SH-SY5Y (cell line): ENCODE measurements at regions not wholly inside any gene's neighbourhood (a gene's known extent, or its start where the extent isn't known, plus 50 kb on each side); places are given as distances from the start of the nearest gene placed in this dataset.

Experiments used
- GATA2 ChIP-seq: IDR thresholded peaks from 2 replicates; pipeline ENCODE4 v1.6.1; 2011; ENCODE audit warnings: mild to moderate bottlenecking, low read depth, low read length
- GATA3 ChIP-seq: IDR thresholded peaks from 2 replicates; pipeline ENCODE4 v1.6.1; 2011; ENCODE audit warnings: low read depth, mild to moderate bottlenecking, low read length, moderate library complexity

DNA sequence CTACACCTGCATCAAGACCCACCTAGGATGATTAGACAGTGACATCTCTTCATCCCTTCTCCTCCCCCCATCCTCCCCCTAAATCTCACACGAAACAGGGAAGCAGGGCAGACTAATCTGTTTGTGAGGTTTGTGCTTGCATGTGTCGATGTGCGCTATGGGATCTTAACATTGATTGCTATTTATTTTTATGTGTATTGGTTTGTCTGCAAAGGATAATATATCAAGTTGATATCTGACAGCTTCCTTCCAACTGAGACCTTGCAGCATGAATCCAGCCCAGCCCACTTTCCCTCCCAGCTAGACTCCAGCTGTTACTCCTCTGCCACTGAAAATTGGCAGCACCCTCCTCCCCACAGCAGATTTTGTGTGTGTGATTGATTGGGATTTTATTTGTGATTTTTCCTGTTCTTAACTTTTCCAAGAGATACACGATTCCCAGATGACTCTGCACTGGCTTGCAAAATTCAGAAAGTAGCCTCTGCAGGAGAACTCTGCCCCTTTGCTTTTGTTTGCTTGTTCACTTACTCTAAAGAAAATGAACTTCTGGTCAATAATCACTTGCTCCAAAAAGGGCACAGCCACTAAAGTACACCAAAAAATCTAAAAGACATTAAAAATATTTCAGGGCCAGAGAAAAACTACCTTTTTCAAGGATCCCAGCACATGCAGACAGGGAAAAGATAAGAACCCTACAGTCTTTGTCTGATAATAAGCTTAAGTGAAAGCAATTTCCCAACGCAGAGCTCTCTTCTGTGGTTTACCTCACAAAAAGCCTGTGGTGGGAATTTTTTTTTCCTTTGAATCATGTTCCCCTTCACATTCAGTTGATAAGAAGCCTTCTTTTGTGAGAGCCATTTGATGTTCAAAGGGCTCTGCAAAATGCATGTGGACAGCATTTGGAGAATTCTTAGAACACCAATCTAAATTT is 222.1 kb downstream of the RPS29 start:
- TF ChIP-seq GATA2 (no peak), GATA3 (no peak)

DNA sequence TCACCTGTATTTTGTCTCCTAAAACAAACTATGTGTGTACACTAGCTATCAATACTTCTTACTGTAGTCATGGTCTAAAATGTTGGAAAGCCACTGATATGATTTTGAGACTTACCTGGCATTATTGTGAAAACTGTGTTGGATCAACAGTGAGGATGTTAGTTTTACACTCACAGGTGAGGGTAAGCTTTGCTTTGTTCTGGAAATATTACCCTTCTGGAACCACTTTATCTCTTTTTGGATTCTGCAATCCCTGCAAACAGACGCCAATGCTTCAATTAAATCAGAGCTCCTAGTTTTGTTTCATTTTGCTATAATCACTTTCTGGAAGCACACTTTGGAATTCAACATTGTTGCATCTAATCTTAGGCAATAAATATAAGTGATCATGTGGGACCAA is 223.3 kb downstream of the RPS29 start:
- TF ChIP-seq GATA2 (no peak), GATA3 (no peak)

DNA sequence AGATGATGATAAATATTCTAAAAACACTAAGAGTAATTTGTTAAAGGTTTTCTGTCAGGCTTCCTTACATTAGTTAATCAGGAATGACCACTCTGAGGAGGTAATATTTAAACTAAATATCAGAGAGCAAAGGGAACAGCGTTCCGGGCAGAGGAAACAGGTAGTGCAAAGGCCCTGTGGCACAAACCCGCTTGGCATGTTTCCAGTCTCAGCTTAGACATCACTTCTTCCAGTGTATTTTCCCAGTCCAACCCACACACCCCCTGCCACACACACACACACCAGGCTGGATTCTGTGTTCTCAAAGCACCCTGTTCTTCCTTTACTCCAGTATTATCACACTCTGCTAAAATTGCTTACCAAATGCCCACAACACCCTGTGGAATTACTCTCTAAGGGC is 247.1 kb downstream of the RPS29 start:
- no peak for TF ChIP-seq GATA3

DNA sequence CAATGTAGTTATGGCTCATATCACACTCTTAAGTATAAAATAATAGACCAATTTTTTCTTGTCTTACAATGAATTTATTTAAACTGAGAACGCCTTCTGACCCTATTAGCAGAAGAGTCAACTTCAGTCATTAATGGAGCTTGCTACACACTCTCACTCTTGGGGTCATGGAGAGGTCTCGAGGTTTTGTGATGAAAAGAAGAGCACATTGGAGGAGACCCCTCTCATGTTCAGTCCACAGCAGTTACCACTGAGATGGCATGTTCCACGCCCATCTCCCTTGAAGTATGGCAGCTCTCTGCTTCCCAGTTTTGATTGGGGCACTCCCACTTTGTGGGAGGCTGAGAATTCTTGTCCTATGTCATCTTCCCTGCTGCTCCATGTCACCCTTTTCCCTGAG is 266.4 kb downstream of the RPS29 start:
- TF ChIP-seq GATA2 (no peak), GATA3 (no peak)

DNA sequence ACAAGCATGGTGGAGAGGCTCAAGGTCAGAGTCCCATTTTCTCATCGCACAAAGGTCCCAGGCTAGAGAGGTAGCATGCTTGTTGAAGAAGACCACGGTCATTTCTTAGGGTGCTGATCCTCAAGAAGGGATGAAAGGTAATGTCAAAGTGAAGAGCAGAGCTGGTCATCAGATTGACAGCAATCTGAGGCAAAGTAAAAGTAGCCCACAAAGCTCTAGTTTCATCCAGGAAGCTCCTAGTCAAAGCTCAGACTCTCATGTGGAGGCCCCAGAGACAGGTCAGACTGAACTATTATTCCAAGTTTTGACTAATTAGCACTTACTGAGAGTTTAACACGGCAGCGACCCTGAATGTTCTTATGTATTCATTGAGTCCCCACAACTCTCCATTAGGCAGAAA is 270.6 kb downstream of the RPS29 start:
- TF ChIP-seq GATA2 (no peak), GATA3 (no peak)

DNA sequence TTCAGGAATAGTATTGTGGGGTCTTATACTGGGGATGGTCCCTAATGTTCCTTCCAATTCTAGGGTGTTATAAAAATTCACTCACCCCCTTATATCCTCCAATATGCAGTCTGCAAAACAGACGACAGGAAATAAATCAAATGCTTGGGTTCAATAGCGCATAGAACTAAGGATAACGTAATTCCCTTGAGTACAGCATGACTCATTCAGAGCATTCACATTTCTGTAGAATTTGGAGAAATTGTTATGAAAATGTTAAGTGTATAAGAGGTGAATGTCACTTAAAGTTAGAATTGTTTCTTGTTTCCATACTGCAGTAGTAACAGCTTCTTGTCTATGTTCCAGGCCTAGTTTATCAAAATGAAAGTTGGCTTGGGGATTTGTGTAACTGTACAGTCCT is 271.4 kb downstream of the RPS29 start:
- TF ChIP-seq GATA3 (no peak), GATA2 (no peak)

DNA sequence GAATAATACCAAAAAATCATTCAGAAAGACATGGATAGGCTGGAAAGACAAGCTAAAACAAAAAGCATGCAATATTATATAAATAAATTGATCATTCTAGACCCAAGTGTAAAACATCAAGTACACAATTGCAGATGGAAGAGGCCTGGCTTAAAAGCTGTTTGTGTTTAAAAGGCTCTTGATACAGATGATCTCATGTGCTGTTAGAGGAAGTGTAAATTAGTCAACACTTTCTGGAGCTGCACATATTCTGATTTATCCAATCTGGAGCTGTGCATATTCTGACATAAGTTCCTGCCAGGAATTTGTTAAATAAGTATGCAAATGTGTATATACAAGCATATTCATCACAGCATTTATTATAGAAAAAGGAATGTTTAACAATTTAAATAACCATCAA is 273.1 kb downstream of the RPS29 start:
- TF ChIP-seq GATA2: no peak
- no peak for TF ChIP-seq GATA3

DNA sequence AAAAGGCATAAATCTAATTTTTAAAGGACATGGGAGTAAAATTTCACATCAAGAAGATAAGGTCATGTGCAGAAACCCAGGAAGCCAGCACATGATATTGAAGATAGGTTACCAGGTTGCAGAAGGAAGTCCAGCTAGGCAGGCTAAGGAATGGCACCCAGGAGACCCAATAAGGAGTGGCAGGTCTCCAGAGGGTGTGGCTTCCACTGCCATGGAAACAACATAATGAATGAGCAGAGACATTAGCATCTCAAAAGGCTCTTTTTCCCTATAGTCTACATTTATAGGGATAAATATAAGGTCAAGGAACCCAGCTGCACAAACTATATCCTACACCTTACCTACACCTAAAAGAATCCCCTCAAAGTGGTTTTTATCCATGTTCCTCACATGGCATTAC is 275.9 kb downstream of the RPS29 start:
- TF ChIP-seq GATA3: no peak
- TF ChIP-seq GATA2: no peak

DNA sequence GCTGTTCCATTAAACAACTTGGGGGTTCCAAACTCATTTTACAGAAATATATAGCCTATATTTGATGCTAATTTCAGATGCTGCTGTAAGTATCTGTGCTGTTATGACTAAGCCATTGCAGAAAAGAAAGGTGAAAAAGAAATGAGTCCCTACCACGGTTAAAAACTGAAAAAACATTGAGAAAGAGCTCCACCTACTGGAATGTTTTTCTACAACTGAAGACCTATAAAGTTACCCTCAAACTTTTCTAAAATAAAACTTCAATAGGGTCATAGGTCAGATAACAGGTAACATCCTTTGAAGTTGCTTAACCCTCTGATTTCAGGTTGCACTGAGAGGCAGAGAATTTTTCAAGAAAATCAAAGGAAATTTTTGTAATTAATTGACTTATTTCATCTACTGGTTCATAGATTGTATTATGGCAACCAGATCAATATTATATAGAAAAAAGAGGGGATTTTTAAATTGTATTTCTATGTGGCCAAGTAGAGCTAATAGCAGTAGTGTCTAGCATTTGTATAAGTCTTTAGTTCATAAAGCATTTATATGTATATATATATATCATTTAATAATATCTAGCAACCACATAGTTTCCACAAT is 279.9 kb downstream of the RPS29 start:
- no peak for TF ChIP-seq GATA2
- TF ChIP-seq GATA3: no peak

DNA sequence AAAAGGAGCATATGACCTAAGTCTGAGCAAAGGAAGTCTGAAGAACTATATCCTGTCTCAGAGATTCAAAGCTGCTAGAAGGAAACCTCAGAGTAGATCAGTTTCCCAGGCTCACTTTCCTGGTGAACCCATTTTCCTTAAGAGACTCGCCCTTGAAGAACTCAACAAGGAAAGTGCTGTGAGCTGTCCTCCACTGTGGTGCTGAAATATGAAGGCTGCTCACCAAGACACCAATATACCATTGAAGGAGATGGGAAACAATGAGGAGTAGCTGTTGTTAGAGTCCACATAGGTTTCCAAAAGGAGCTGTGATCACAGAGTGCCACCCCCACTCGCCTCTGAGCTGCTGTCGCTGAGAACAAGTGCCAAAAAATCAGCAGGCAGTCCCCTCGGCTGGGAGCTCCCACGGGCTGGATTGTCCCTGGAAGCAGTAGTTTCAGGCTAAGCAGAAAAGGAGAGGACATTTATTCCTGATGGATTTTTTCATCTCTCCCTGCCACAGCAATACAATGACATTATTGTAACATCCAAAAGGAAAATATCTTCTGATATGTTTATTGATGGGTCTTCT is 282.1 kb downstream of the RPS29 start:
- TF ChIP-seq GATA3 (no peak), GATA2 (no peak)

- TF ChIP-seq GATA3: no peak
- TF ChIP-seq GATA2: no peak
Measured at GRCh38 chr14:49297102-49297501, 289.1 kb downstream of the RPS29 start.

- TF ChIP-seq GATA2 (no peak), GATA3 (no peak)
Measured at GRCh38 chr14:49294621-49295148, 291.5 kb downstream of the RPS29 start.

DNA sequence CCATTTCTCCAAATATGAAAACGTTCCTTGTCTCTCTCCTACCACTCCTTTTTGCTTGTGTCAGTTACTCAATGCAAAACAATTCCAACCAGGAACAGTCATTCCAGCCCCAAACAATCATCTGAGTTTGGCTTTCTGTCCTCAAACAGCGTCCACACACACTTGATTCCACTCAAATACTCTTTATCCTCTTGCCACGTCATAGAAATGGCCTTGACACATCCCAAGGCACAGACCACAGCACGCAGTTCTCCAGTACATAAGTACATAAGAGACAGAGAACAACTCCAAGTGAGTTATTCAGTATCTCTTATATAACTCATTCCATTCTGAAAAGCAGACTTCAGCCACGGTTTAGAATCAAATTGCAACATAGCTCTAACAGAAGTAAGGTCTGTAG is 299.2 kb downstream of the RPS29 start:
- no peak for TF ChIP-seq GATA3
- no peak for TF ChIP-seq GATA2

DNA sequence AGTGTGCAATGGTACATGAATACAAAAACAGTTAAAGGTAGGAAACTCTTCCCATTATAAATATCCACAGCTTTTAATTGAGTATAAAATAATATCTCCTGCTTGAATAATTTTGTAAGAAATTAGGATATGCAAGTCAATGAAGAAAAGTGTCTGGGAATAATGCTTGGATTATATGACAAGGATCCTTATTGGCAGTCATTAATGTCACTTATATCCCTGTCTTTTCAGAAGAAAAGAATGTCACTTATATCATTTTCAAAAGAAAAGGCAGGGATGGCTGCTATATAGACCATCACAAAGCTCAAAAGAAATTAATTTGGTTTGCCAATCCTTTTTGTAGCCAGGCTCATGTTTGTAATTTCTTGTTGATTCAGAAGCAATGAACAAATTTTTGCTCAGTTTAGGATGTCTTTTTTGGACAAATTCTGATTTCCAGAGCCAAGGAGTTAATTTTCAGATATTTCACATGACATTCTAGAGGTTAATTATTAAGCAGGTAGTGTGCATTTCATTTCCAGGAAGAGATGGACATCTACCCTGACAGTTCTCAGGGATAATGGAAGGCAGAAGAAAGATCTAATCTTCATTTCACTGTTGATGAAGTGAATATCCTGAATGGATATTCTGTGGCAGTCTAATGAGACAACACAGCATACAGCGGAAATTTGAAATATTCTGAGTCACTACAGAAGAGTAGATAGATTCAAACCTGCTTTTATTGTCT is 299.8 kb downstream of the RPS29 start:
- no peak for TF ChIP-seq GATA3
- no peak for TF ChIP-seq GATA2
